ENCODE measurements at regions not wholly inside any gene's neighbourhood (a gene's known extent, or its start where the extent isn't known, plus 50 kb on each side); places are given as distances from the start of the nearest gene placed in this dataset.

DNA sequence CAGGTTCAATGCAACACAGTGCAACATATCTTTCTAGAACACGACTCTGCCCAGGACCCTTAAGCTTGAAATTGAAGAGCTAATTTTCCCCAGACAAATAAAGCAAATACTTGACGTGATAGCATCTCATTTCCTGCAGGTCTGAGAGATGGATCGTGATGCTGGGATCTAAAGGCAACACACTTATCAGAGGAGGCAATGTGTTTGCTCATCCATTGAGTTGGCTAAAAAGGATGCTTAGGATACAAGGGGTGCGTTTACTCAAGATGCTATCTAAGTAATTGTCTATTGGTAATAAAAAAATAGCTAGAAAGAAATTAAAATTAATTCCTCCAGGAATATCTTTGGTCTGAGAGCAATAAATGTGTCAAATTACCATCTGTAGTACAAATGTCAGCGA is 129.0 kb downstream of the SOCS6 start:
- ChIA-PET CTCF (interaction anchor here (1.3 kb wide), 1 partner anchor 223 kb away, joined by 4 read pairs; no protein-coding TSS in a partner anchor), POLR2A (no interaction called here)

DNA sequence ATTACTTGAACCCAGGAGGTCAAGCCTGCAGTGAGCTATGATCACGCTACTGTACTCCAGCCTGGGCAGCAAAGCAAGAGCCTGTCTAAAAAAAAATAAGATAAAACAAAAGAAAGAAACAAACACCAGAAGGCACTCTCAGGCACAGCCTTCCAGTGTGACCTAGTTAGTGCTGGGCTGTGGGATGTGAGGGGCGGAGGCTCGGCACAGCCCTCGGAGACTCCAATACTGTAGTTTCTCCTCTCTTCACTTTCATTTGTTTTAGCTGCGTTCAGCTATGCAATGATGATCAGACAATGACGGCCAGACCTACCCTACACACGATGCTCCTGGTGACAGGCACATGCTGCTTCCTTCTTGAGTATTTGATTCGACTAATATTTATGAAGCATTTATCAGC is 127.7 kb downstream of the SOCS6 start:
- CTCF ChIA-PET, result interaction anchor here (2.2 kb wide), 1 partner anchor 17 kb away, joined by 8 read pairs; no protein-coding TSS in a partner anchor
- no peak for DNase-seq (ENCODE audit: low read depth, low spot score)
- POLR2A ChIA-PET, result no interaction called here
- TF ChIP-seq, protein P1, sequence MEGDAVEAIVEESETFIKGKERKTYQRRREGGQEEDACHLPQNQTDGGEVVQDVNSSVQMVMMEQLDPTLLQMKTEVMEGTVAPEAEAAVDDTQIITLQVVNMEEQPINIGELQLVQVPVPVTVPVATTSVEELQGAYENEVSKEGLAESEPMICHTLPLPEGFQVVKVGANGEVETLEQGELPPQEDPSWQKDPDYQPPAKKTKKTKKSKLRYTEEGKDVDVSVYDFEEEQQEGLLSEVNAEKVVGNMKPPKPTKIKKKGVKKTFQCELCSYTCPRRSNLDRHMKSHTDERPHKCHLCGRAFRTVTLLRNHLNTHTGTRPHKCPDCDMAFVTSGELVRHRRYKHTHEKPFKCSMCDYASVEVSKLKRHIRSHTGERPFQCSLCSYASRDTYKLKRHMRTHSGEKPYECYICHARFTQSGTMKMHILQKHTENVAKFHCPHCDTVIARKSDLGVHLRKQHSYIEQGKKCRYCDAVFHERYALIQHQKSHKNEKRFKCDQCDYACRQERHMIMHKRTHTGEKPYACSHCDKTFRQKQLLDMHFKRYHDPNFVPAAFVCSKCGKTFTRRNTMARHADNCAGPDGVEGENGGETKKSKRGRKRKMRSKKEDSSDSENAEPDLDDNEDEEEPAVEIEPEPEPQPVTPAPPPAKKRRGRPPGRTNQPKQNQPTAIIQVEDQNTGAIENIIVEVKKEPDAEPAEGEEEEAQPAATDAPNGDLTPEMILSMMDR (IDR thresholded peaks at IDR 0.05; ENCODE audit: insufficient read depth, low read length, missing control alignments), result no peak
- no peak overlapping the region for H3K4me3 ChIP-seq (ENCODE audit: low read depth, low read length)

More for the DNA sequence above, 129.0 kb downstream of the SOCS6 start:
- no peak for DNase-seq (ENCODE audit: low read depth, low spot score)
- TF ChIP-seq, protein P1 (IDR thresholded peaks at IDR 0.05; ENCODE audit: insufficient read depth, low read length, missing control alignments), result no peak
- no peak overlapping the region for H3K4me3 ChIP-seq (ENCODE audit: low read depth, low read length)

DNA sequence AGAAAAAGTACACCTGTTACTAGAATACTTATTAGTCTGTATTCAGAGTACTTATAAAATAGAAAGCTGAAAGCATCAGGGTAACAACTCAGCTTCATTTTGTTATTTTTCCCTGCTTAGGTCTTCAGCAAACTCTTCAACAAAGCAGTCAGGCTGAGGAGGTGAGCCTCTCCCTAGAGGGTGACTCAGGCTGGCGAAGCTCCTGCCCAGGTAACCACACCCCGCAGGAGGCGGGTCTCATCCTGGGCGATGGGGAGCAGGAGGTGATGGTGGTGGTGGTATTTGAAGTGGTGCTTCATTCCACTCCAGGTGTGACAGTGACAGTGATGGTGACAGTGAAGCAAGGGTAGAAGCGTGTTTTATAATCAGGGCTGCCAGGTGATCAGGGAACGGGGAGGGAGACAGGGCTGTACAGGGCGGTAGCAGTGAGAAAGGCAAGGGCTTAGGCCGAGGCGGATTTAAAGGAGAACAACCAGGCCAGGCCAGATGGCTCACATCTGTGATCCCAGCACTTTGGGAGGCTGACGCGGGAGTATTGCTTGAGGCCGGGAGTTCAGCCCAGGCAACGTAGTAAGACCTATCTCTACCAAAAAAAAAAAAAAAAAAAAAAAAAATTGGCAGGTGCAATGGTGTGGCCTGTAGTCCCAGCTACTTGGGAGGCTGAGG is 127.1 kb downstream of the SOCS6 start:
- CTCF ChIA-PET, result interaction anchor here (0.7 to 2.2 kb wide), 3 partner anchors 15 to 219 kb away, joined by 3 to 8 read pairs (median 3); no protein-coding TSS in a partner anchor
- H3K4me3 ChIP-seq (ENCODE audit: low read depth, low read length), result no peak overlapping the region
- DNase-seq (ENCODE audit: low read depth, low spot score), result no peak
- TF ChIP-seq, protein P1 (IDR thresholded peaks at IDR 0.05; ENCODE audit: insufficient read depth, low read length, missing control alignments), result no peak
- POLR2A ChIA-PET, result no interaction called here

DNA sequence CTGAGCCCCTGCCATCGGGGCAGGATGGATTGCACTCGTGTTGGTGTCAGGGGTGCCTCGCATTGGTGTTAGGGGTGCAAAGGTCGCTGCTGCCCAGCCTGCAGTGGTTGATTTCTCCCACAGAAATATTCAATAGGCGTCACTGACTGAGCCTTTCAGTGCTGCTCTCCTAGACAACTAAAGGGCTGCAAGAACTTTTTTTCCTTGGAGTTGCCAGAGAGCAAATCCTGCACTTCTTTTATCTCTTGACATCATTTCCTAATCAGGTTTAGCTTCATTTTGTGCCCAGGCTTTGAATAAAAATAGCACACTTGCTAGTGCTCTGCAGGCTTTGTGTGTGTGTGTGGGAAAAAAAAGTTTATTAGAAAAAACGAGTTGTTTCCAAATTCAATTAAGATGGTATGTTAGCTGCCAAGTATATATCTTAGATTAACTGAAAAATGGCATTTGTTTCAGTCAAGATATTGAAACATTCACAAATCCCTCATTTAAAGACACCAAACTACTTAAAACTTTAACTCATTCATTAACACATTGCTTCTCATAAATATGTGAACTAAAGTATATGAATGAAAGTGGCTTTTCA is 125.6 kb downstream of the SOCS6 start:
- TF ChIP-seq, protein P1 (IDR thresholded peaks at IDR 0.05; ENCODE audit: insufficient read depth, low read length, missing control alignments), result no peak
- no peak overlapping the region for H3K4me3 ChIP-seq (ENCODE audit: low read depth, low read length)
- ChIA-PET POLR2A (no interaction called here), CTCF (interaction anchor here (1.3 to 2.2 kb wide), 2 partner anchors 19 to 218 kb away, joined by 3 to 8 read pairs; no protein-coding TSS in a partner anchor)
- DNase-seq (ENCODE audit: low read depth, low spot score), result no peak

DNA sequence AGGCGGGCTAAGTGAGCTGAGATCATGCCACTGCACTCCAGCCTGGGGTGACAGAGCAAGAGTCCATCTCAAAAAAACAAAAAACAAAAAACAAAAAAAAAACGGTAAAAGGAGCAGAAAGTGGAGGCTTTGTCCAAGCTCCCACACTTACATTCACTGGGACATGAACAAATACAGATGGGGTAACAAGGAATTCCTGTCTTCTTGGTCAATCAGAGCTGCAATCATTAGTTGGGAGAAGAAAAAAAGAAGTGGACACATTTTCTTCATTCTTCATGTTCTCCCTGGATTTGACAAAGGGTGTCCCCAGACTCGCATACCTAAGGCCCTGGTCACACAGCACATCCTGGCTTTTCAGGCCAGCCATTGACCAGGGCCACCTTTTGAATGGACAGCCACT is 124.6 kb downstream of the SOCS6 start:
- DNase-seq (ENCODE audit: low read depth, low spot score), result no peak
- ChIA-PET POLR2A (no interaction called here), CTCF (no interaction called here)
- TF ChIP-seq, protein P1 (IDR thresholded peaks at IDR 0.05; ENCODE audit: insufficient read depth, low read length, missing control alignments), result no peak
- no peak overlapping the region for H3K4me3 ChIP-seq (ENCODE audit: low read depth, low read length)

DNA sequence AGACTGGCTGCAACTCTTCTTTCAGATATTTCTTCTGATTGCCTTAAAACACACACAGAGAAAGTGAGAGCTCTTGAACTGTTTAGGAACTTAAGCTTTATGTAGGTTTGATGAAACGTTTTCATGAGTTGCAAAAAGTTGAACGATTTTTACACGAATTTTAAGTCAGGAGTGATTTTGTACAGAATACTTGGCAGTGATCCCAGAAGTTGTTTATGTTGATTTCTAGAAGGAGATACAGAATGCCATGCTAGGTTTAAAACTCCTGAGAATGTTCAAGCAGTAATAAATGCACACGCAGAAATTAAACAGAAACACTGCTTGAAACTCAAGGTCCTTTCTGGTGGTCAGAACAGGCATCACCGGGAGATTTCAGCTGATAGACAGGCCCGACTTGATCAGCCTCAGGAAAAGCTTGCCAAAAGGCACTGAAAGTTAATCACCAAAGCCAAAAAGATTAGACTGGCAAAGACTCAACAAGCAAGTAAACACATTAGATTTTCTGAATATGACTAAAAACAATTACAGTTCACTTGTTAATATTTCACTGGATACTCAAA is 123.1 kb downstream of the SOCS6 start:
- CTCF ChIA-PET, result no interaction called here
- POLR2A ChIA-PET, result no interaction called here
- DNase-seq (ENCODE audit: low read depth, low spot score), result no peak
- H3K4me3 ChIP-seq (ENCODE audit: low read depth, low read length), result no peak overlapping the region
- TF ChIP-seq, protein P1 (IDR thresholded peaks at IDR 0.05; ENCODE audit: insufficient read depth, low read length, missing control alignments), result no peak

All from AG04449 (cell line).